ENCODE measurements at regions not wholly inside any gene's neighbourhood (a gene's known extent, or its start where the extent isn't known, plus 50 kb on each side); places are given as distances from the start of the nearest gene placed in this dataset.

GRCh38 chr2:195299600-195299999 is 357.4 kb upstream of the SLC39A10 start:
- TF ChIP-seq POLR2AphosphoS5 (IDR thresholded peaks at IDR 0.05; ENCODE audit: low read depth, low read length) (no peak), POLR2A (IDR thresholded peaks at IDR 0.05; ENCODE audit: low read depth, low read length) (no peak)

All from GM12892 (cell line).